ENCODE measurements at regions not wholly inside any gene's neighbourhood (a gene's known extent, or its start where the extent isn't known, plus 50 kb on each side); places are given as distances from the start of the nearest gene placed in this dataset.

DNA sequence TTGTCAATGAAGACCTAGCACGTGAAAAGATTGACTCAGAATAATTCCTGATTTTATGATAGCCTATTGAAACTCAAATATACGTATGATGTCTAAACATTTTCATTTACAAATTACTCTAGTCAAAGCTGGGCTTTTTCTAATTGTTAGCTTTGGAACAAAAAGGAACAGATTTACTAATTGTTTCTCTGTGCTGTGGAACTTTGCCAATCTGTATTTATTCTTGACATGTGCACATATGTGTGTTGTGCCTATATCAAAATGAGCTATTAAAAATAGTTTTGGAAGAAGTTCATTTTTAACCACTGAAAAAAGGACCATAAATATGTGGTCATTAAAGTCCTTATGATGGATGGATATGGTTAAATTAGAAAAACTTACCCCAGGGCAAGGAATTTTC is 85.4 kb upstream of the PACRGL start:
- TF ChIP-seq CTCF (IDR thresholded peaks at IDR 0.05) (no peak), EP300 (IDR thresholded peaks at IDR 0.05) (no peak), POLR2A (IDR thresholded peaks at IDR 0.05; ENCODE audit: low read depth) (no peak)
